PC-9 (cell line): ENCODE measurements at regions not wholly inside any gene's neighbourhood (a gene's known extent, or its start where the extent isn't known, plus 50 kb on each side); places are given as distances from the start of the nearest gene placed in this dataset.

Experiments used
- BruUV-seq: library from RNA; stranded (reverse); fragments of 400-500 nt; replicated peaks from 2 replicates; lab custom pipeline; 2021; lab: Mats Ljungman, UMichigan
- CTCF ChIA-PET: fragments of 300-600 bp; sonication (Branson Sonifier 250); formaldehyde crosslinking; loops from one replicate; lab custom pipeline; 2022; ENCODE audit warnings: antibody characterized with exemption; lab: Charles Lee
- POLR2A ChIA-PET: fragments of 300-600 bp; sonication (Branson Sonifier 250); formaldehyde crosslinking; loops from one replicate; lab custom pipeline; 2022; ENCODE audit warnings: antibody characterized with exemption; ENCODE audit not compliant: unreplicated experiment; lab: Charles Lee
- DNase-seq, 2 experiments: peaks; one replicate each; pipeline versions ENCODE4 v3.0.0 to v3.0.0-alpha.2; 2015 to 2022; ENCODE audit warnings: mixed read lengths in 1 of 2
- H2AFZ ChIP-seq: fragments of 200-600 bp; sonication (generic); 2 replicates; pipeline ENCODE4 v1.8.1; 2017; ENCODE audit warnings: antibody characterized with exemption
- H3F3A ChIP-seq: fragments of 200-600 bp; sonication (generic); 2 replicates; pipeline ENCODE4 v1.8.1; 2017; ENCODE audit warnings: antibody characterized with exemption, mild to moderate bottlenecking, low read depth; ENCODE audit not compliant: insufficient read depth
- H3K27ac ChIP-seq: fragments of 200-600 bp; sonication (generic); 2 replicates; pipeline ENCODE4 v1.6.1; 2016; ENCODE audit warnings: mixed run types
- H3K27me3 ChIP-seq: fragments of 200-600 bp; sonication (generic); 2 replicates; pipeline ENCODE4 v1.6.1; 2016; ENCODE audit warnings: low read depth, mixed run types; ENCODE audit not compliant: insufficient read depth
- H3K36me3 ChIP-seq: fragments of 200-600 bp; sonication (generic); 2 replicates; pipeline ENCODE4 v1.6.1; 2016; ENCODE audit warnings: low read depth, mixed run types
- H3K4me1 ChIP-seq: fragments of 200-600 bp; sonication (generic); replicated peaks from 2 replicates; pipeline ENCODE4 v1.6.1; 2016; ENCODE audit warnings: mixed run types; ENCODE audit not compliant: insufficient read depth
- H3K4me2 ChIP-seq: fragments of 200-600 bp; sonication (generic); 2 replicates; pipeline ENCODE4 v1.6.1; 2017; ENCODE audit warnings: mixed run types
- H3K4me3 ChIP-seq: fragments of 200-600 bp; sonication (generic); 2 replicates; pipeline ENCODE4 v1.6.1; 2016; ENCODE audit warnings: mixed run types
- H3K79me2 ChIP-seq: fragments of 200-600 bp; sonication (generic); 2 replicates; pipeline ENCODE4 v1.6.1; 2017; ENCODE audit warnings: low read depth, mixed run types
- H3K9me2 ChIP-seq: fragments of 200-600 bp; sonication (generic); 2 replicates; pipeline ENCODE4 v1.8.1; 2017; ENCODE audit warnings: mild to moderate bottlenecking; ENCODE audit not compliant: insufficient read depth
- H3K9me3 ChIP-seq: fragments of 200-600 bp; sonication (generic); 2 replicates; pipeline ENCODE4 v1.8.1; 2016; ENCODE audit warnings: low read depth; ENCODE audit not compliant: insufficient read depth
- H4K20me1 ChIP-seq: fragments of 200-600 bp; sonication (generic); 2 replicates; pipeline ENCODE4 v1.8.1; 2017; ENCODE audit not compliant: insufficient read depth
- CTCF ChIP-seq: fragments of 200-600 bp; sonication (generic); conservative IDR thresholded peaks from 2 replicates; pipeline ENCODE4 v1.6.1; 2017; ENCODE audit warnings: mixed run types, antibody characterized with exemption, mild to moderate bottlenecking, moderate library complexity
- EZH2 ChIP-seq: fragments of 200-600 bp; sonication (generic); IDR thresholded peaks from 2 replicates; pipeline ENCODE4 v1.8.0; 2017; ENCODE audit warnings: antibody characterized with exemption, low read depth
- intact Hi-C: fragments of 100-400 bp; cut with micrococcal nuclease; formaldehyde crosslinking; loops from one replicate; pipeline ENCODE4 v1.10.0; 2022; ENCODE audit not compliant: unreplicated experiment

GRCh38 chr2:63790906-63791305 lies 50.8 kb upstream of the UGP2 start:
- H3K79me2 ChIP-seq, result no peaks in the 10 kb centered on the region
- BruUV-seq, result no TSS peak
- H3K9me2 ChIP-seq, result no peaks in the 10 kb centered on the region
- H3K4me1 ChIP-seq, result no peaks in the 10 kb centered on the region
- TF ChIP-seq EZH2 (no peak), CTCF (no peak)
- ChIA-PET POLR2A (no interaction called here), CTCF (no interaction called here)
- no peak overlapping the region for H3K4me3 ChIP-seq
- no peaks in the 10 kb centered on the region for H3F3A ChIP-seq
- intact Hi-C loops, result no loop called here
- H3K4me2 ChIP-seq, result peak overlapping the region; percentile 24; the same call in 1 of the 2 replicates
- H2AFZ ChIP-seq, result no peak overlapping the region
- peak; percentile 5 to 47 for DNase-seq
- no peaks in the 10 kb centered on the region for H3K36me3 ChIP-seq
- no peak overlapping the region for H3K27ac ChIP-seq
- H3K27me3 ChIP-seq, result no peaks in the 10 kb centered on the region
- 0 out of 2 replicates have a peak, but pooled peaks cover 3% of the 10 kb centered on the region for H3K9me3 ChIP-seq
- H4K20me1 ChIP-seq, result no peaks in the 10 kb centered on the region

- TF ChIP-seq CTCF (no peak), EZH2 (no peak)
- ChIA-PET POLR2A (no interaction called here), CTCF (no interaction called here)
- no peak overlapping the region for H3K27ac ChIP-seq
- H3K4me1 ChIP-seq, result no peaks in the 10 kb centered on the region
- H4K20me1 ChIP-seq, result no peaks in the 10 kb centered on the region
- H2AFZ ChIP-seq, result no peak overlapping the region
- H3K27me3 ChIP-seq, result no peaks in the 10 kb centered on the region
- no peaks in the 10 kb centered on the region for H3K9me2 ChIP-seq
- no peaks in the 10 kb centered on the region for H3K79me2 ChIP-seq
- no peaks in the 10 kb centered on the region for H3K36me3 ChIP-seq
- no peak overlapping the region for H3K4me2 ChIP-seq
- H3F3A ChIP-seq, result no peaks in the 10 kb centered on the region
- H3K4me3 ChIP-seq, result no peak overlapping the region
- 0 out of 2 replicates have a peak, but pooled peaks cover 3% of the 10 kb centered on the region for H3K9me3 ChIP-seq
- no TSS peak for BruUV-seq
- intact Hi-C loops, result no loop called here
- DNase-seq, result no peak
Observed at GRCh38 chr2:63791387-63791786, 50.3 kb upstream of the UGP2 start.
